Neural cell (in vitro differentiated cells): ENCODE measurements at regions not wholly inside any gene's neighbourhood (a gene's known extent, or its start where the extent isn't known, plus 50 kb on each side); places are given as distances from the start of the nearest gene placed in this dataset.

Experiments used
- H2AFZ ChIP-seq: fragments of 200-600, 300-800 bp; sonication (generic), shearing (Covaris generic); 2 replicates; pipeline ENCODE4 v1.6.0; 2014; ENCODE audit warnings: low read depth, mild to moderate bottlenecking, antibody characterized with exemption, low read length, moderate library complexity
- H3F3A ChIP-seq: fragments of 200-600 bp; shearing (Covaris generic); 2 replicates; pipeline ENCODE4 v1.6.1; 2016; ENCODE audit warnings: mild to moderate bottlenecking, moderate library complexity, mixed read lengths, antibody characterized with exemption, low read length; ENCODE audit not compliant: insufficient read depth, poor library complexity, severe bottlenecking
- H3K27ac ChIP-seq: fragments of 200-600, 300-800 bp; sonication (generic), shearing (Covaris generic); 2 replicates; pipeline ENCODE4 v1.5.1; 2014; ENCODE audit warnings: mild to moderate bottlenecking, low read length, moderate library complexity
- H3K27me3 ChIP-seq: fragments of 300-800, 200-600 bp; sonication (generic), shearing (Covaris generic); 2 replicates; pipeline ENCODE4 v1.6.0; 2014; ENCODE audit warnings: mild to moderate bottlenecking, low read depth, low read length, moderate library complexity; ENCODE audit not compliant: insufficient read depth
- H3K36me3 ChIP-seq: fragments of 300-800, 200-600 bp; sonication (generic), shearing (Covaris generic); 2 replicates; pipeline ENCODE4 v1.5.1; 2014; ENCODE audit warnings: mild to moderate bottlenecking, antibody characterized with exemption, low read length, moderate library complexity; ENCODE audit not compliant: insufficient read depth
- H3K4me2 ChIP-seq: fragments of 300-800, 200-600 bp; sonication (generic), shearing (Covaris generic); 2 replicates; pipeline ENCODE4 v1.6.0; 2014; ENCODE audit warnings: mild to moderate bottlenecking, low read length
- H3K4me3 ChIP-seq: fragments of 300-800, 200-600 bp; sonication (generic), shearing (Covaris generic); 2 replicates; pipeline ENCODE4 v1.5.1; 2014; ENCODE audit warnings: mild to moderate bottlenecking, low read length, moderate library complexity
- H3K79me2 ChIP-seq: fragments of 200-600 bp; shearing (Covaris generic); replicated peaks from 2 replicates; pipeline ENCODE4 v1.6.0; 2014; ENCODE audit warnings: mild to moderate bottlenecking, low read length, moderate library complexity; ENCODE audit not compliant: insufficient read depth
- H3K9ac ChIP-seq: fragments of 300-800, 200-600 bp; sonication (generic), shearing (Covaris generic); 2 replicates; pipeline ENCODE4 v1.6.1; 2016; ENCODE audit warnings: mild to moderate bottlenecking, low read length, mixed read lengths
- H3K9me2 ChIP-seq: fragments of 200-600 bp; shearing (Covaris generic); 2 replicates; pipeline ENCODE4 v1.6.1; 2016; ENCODE audit warnings: mild to moderate bottlenecking, low read length, mixed read lengths; ENCODE audit not compliant: insufficient read depth
- H3K9me3 ChIP-seq: fragments of 200-600, 300-800 bp; sonication (generic), shearing (Covaris generic); 2 replicates; pipeline ENCODE4 v1.6.1; 2016; ENCODE audit warnings: mild to moderate bottlenecking, mixed run types, low read length, moderate library complexity, mixed read lengths
- H4K20me1 ChIP-seq: fragments of 200-600 bp; shearing (Covaris generic); 2 replicates; pipeline ENCODE4 v1.6.1; 2016; ENCODE audit warnings: mild to moderate bottlenecking, mixed run types; ENCODE audit not compliant: insufficient read depth
- CTCF ChIP-seq: fragments of 450-650 bp; IDR thresholded peaks from 2 replicates; pipeline ENCODE4 v1.5.1; 2014; ENCODE audit warnings: antibody characterized with exemption, mild to moderate bottlenecking, moderate library complexity; ENCODE audit not compliant: poor library complexity, severe bottlenecking
- EP300 ChIP-seq: fragments of 450-650 bp; conservative IDR thresholded peaks from 2 replicates; pipeline ENCODE4 v1.6.1; 2014; ENCODE audit warnings: antibody characterized with exemption, mild to moderate bottlenecking, moderate library complexity; ENCODE audit not compliant: poor library complexity, severe bottlenecking
- EZH2 ChIP-seq: fragments of 200-600, 300-800 bp; shearing (Covaris generic), sonication (generic); IDR thresholded peaks from 2 replicates; pipeline ENCODE4 v1.6.1; 2014; ENCODE audit warnings: antibody characterized with exemption, low read length, borderline replicate concordance, mild to moderate bottlenecking; ENCODE audit not compliant: insufficient read depth, poor library complexity, severe bottlenecking
- MXI1 ChIP-seq: fragments of 450-650 bp; conservative IDR thresholded peaks from 2 replicates; pipeline ENCODE4 v1.6.1; 2014; ENCODE audit warnings: antibody characterized with exemption, mild to moderate bottlenecking; ENCODE audit not compliant: poor library complexity, severe bottlenecking
- POLR2AphosphoS5 ChIP-seq: IDR thresholded peaks from 2 replicates; pipeline ENCODE4 v1.6.1; 2012
- RAD21 ChIP-seq: fragments of 450-650 bp; conservative IDR thresholded peaks from 2 replicates; pipeline ENCODE4 v1.6.1; 2014; ENCODE audit warnings: antibody characterized with exemption, mild to moderate bottlenecking, moderate library complexity
- REST ChIP-seq: IDR thresholded peaks from 2 replicates; pipeline ENCODE4 v1.6.1; 2012; ENCODE audit warnings: borderline replicate concordance
- SMC3 ChIP-seq: fragments of 450-650 bp; conservative IDR thresholded peaks from 2 replicates; pipeline ENCODE4 v1.6.1; 2014; ENCODE audit warnings: antibody characterized with exemption, mild to moderate bottlenecking, moderate library complexity; ENCODE audit not compliant: poor library complexity
- TAF1 ChIP-seq: IDR thresholded peaks from 2 replicates; pipeline ENCODE4 v1.6.1; 2012; ENCODE audit warnings: low read depth

- Histone ChIP-seq H3K27ac (no peak overlapping the region), H2AFZ (no peak overlapping the region), H3K36me3 (no peaks in the 10 kb centered on the region), H3K9me2 (no peaks in the 10 kb centered on the region), H3F3A (no peaks in the 10 kb centered on the region), H3K4me3 (no peak overlapping the region), H4K20me1 (no peaks in the 10 kb centered on the region), H3K9me3 (no peaks in the 10 kb centered on the region), H3K79me2 (no peaks in the 10 kb centered on the region), H3K27me3 (no peaks in the 10 kb centered on the region), H3K9ac (no peak overlapping the region), H3K4me2 (no peak overlapping the region)
- TF ChIP-seq EZH2 (no peak), POLR2AphosphoS5 (no peak), MXI1 (no peak), SMC3 (no peak), CTCF (no peak), TAF1 (no peak), EP300 (no peak), RAD21 (no peak), REST (no peak)
Measured at GRCh38 chr10:31646519-31646918, 282.1 kb downstream of the ARHGAP12 start.

- Histone ChIP-seq H3K27me3 (no peaks in the 10 kb centered on the region), H3K27ac (no peak overlapping the region), H3K79me2 (no peaks in the 10 kb centered on the region), H4K20me1 (no peaks in the 10 kb centered on the region), H3K4me2 (no peak overlapping the region), H3K4me3 (no peak overlapping the region), H3K36me3 (no peaks in the 10 kb centered on the region), H3K9me2 (no peaks in the 10 kb centered on the region), H3K9me3 (no peaks in the 10 kb centered on the region), H3K9ac (no peak overlapping the region), H3F3A (no peaks in the 10 kb centered on the region), H2AFZ (no peak overlapping the region)
- TF ChIP-seq POLR2AphosphoS5 (no peak), MXI1 (no peak), EP300 (no peak), REST (no peak), SMC3 (no peak), TAF1 (no peak)
Measured at GRCh38 chr10:31645786-31646185, 282.8 kb downstream of the ARHGAP12 start.
